GM21717 (cell line): ENCODE measurements at regions not wholly inside any gene's neighbourhood (a gene's known extent, or its start where the extent isn't known, plus 50 kb on each side); places are given as distances from the start of the nearest gene placed in this dataset.
"Not testable (repeated sequence)": the region's sequence is repeated elsewhere in the genome, so short reads cannot be mapped to it uniquely, and the experiment has no call there.

Source experiments
- ATAC-seq: cut with Tn5 transposase; IDR thresholded peaks from one replicate; pipeline ENCODE4 v1.9.1; 2021; ENCODE audit warnings: mild to moderate bottlenecking, moderate library complexity; ENCODE audit not compliant: unreplicated experiment

GRCh38 chr6:106885679-106886078 lies 88.8 kb downstream of the CD24 start:
- no peak for ATAC-seq

- ATAC-seq = no peak
These were observed 90.0 kb downstream of the CD24 start for GRCh38 chr6:106884576-106884975.

GRCh38 chr6:106883808-106884262 lies 90.7 kb downstream of the CD24 start:
- ATAC-seq = no peak

GRCh38 chr6:106882601-106883518 lies 91.7 kb downstream of the CD24 start:
- no peak for ATAC-seq

GRCh38 chr6:106882138-106882537 lies 92.4 kb downstream of the CD24 start:
- no peak for ATAC-seq

- no peak for ATAC-seq
These were observed 93.6 kb downstream of the CD24 start for GRCh38 chr6:106880952-106881351.

- no peak for ATAC-seq
These were observed 98.7 kb downstream of the CD24 start for GRCh38 chr6:106875782-106876321.

- no peak for ATAC-seq
These were observed 100.0 kb downstream of the CD24 start for GRCh38 chr6:106874481-106874880.

- no peak for ATAC-seq
These were observed 102.5 kb downstream of the CD24 start for GRCh38 chr6:106872049-106872448.

GRCh38 chr6:106870824-106871717 lies 103.5 kb downstream of the CD24 start:
- no peak for ATAC-seq

- ATAC-seq = no peak
These were observed 104.5 kb downstream of the CD24 start for GRCh38 chr6:106870069-106870468.

GRCh38 chr6:106869203-106869602 lies 105.3 kb downstream of the CD24 start:
- ATAC-seq = no peak

- no peak for ATAC-seq
These were observed 107.5 kb downstream of the CD24 start for GRCh38 chr6:106866875-106867658.

GRCh38 chr6:106862858-106863257 lies 111.7 kb downstream of the CD24 start:
- no peak for ATAC-seq

GRCh38 chr6:106860940-106861339 lies 113.6 kb downstream of the CD24 start:
- no peak for ATAC-seq

- no peak for ATAC-seq
These were observed 115.9 kb downstream of the CD24 start for GRCh38 chr6:106858653-106859092.

GRCh38 chr6:106857771-106858652 lies 116.5 kb downstream of the CD24 start:
- ATAC-seq = no peak

- ATAC-seq = not testable (repeated sequence)
These were observed 117.2 kb downstream of the CD24 start for GRCh38 chr6:106857310-106857709.

- ATAC-seq = no peak
These were observed 118.2 kb downstream of the CD24 start for GRCh38 chr6:106856227-106856874.
